GM19328 (cell line): ENCODE measurements at regions not wholly inside any gene's neighbourhood (a gene's known extent, or its start where the extent isn't known, plus 50 kb on each side); places are given as distances from the start of the nearest gene placed in this dataset.
A peak's percentile ranks its signal among the peaks of the same experiment; 100 is the strongest.

ENCODE experiments used
- ATAC-seq: cut with Tn5 transposase; IDR thresholded peaks from one replicate; pipeline ENCODE4 v1.9.1; 2021; ENCODE audit warnings: mild to moderate bottlenecking, moderate library complexity; ENCODE audit not compliant: unreplicated experiment

- no peak for ATAC-seq
Measured at GRCh38 chr2:17306706-17307105, 211.5 kb downstream of the RAD51AP2 start.

- ATAC-seq: no peak
Measured at GRCh38 chr2:17306219-17306618, 212.0 kb downstream of the RAD51AP2 start.

DNA sequence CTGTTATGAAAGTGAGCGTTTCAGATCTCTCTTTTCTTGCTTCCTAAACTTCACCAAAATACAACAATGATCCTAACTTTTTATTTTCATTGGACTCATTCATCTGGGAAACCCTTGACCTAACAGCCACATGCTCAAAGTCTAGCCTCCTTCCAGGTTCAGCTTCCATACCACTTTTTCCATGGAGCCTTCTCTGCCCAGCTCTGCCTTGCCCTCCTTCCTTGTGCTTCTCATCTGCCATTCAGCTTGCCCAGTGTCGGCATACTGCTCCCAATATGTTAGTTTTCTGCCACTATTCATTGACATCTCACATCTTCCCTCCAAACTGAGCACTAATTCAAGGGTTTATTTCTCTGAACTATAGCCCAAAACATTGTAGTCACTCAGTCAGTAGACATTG is 214.7 kb downstream of the RAD51AP2 start:
- ATAC-seq: no peak

DNA sequence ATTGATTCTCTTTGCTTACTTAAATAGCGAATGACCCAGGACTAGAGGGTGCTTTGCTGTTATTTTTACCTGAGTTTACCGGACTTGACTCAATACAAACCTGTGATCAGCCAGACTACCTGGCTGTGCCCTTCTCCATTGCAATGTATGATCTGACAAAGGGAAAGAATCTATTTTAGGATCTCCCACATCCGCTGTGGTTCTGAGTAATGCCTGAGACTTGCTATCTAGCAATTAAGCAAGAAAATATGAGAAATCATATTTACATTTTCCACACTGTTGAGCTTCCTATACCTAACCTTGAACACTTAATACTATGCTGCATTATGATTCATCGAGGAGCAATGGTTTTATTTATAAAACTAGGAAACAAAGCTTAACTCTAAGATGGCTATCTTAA is 215.2 kb downstream of the RAD51AP2 start:
- no peak for ATAC-seq

GRCh38 chr2:17302281-17302680 is 216.0 kb downstream of the RAD51AP2 start:
- ATAC-seq: no peak

DNA sequence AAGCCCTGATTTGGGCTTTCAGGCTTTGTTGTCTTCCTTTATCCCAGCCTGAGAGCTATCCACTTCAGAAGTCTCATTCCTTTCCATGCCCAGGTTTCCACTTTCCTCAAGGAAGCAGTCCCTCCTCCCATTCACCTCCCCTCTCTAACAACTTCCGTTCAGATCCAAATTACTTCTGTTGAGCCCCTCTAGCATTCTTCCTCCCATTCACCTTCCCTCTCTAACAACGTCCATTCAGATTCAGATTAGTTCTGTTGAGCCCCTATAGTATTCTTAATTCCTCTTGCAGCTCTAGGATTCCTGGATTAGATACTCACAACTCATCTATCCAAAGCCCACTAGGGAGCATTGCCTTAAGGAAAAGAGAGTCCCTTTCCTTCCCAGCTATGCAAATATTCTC is 216.8 kb downstream of the RAD51AP2 start:
- ATAC-seq: no peak

- no peak for ATAC-seq
Measured at GRCh38 chr2:17299891-17300540, 218.2 kb downstream of the RAD51AP2 start.

DNA sequence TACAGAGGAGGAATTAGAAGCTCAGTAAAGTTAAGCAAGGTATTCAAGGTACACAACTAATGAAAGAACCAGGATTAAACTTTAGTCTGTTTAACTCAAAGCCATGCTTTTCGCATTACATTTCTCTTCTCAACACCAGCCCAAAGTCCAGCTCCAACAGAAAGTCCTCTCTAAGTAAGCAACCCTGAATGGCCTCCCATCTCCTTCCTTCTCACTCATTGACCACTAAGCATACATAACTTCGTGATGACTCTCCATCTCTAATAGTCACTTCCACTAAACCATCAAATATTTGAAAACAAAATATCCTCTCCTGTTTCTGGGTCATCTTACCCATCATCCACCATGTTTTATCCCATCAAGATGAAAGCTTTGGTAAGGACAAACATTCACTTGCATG is 219.8 kb downstream of the RAD51AP2 start:
- ATAC-seq: no peak

GRCh38 chr2:17296686-17297085 is 221.6 kb downstream of the RAD51AP2 start:
- no peak for ATAC-seq

DNA sequence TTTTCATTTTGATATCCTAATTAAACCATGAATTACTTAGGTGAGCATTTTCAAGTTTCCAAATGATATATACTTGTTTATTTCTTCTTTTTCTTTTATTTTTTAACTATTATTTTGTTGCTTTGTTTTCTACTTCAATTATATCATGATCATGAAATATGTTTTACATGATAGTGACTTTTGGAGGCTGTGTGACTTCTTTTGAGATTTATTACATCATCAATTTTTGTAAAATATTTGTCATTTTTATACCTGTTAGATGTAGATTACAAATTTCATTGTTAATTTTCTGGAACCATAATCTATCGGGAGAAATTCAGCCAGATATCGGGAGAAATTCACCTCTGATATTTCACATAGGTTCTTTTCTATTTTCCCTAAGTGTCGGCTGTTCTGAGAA is 228.6 kb downstream of the RAD51AP2 start:
- ATAC-seq: no peak

DNA sequence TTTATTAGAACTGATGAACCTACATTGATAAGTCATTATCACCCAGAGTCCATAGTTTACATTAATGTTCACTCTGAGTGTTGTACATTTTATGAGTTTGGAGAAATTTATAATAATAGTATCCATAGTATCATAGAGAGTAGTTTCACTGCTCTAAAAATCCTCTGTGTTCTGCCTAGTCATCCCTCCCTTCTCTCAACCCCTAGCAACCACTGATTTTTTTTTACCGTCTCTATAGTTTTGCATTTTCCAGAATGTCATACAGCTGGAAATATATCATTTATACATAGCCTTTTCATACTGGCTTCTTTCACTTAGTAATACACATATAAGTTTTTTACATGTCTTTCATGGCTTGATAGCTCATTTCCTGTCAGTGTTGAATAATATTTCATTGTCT is 231.1 kb downstream of the RAD51AP2 start:
- ATAC-seq: no peak

DNA sequence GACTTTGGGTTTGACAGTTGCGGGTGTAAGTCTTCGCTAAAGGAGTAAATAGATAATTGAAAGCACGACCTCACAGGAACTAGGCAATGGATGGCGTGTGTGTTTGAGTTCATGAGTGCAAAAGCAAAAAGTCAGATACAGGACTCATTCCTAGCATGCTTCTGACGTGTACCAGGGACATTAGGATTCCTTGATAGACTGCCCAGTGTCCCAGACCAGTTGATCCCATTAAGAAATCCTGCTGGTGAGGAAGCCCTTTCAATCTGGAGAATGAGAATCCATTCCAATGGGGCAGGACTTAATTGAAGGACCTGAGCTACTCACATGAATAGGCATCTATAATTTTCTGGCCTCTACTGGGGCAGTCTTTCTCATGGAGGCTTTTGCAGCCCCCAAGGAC is 235.4 kb downstream of the RAD51AP2 start:
- ATAC-seq: no peak

DNA sequence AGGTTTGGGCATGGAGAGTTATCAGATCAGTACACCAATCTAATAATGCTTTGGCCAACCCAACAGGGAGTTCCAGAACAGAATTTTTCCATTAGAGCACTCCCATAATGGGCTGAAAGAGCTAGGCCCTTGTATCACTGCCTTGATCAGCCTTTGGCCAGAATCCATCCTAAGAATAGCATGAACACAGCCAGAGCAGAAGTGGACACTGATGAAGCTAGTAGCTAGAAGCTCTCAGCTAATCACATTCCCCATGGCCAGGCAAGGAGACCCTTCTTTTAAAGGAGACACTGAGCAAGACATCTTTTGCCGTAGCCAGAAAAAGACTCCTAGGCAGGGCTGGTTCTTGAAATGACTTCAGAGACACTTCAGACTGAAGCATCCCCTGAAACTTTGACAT is 236.0 kb downstream of the RAD51AP2 start:
- no peak for ATAC-seq

GRCh38 chr2:17276220-17276619 is 242.0 kb downstream of the RAD51AP2 start:
- no peak for ATAC-seq

GRCh38 chr2:17272652-17273525 is 245.4 kb downstream of the RAD51AP2 start:
- peak; percentile 61 for ATAC-seq

GRCh38 chr2:17272170-17272569 is 246.1 kb downstream of the RAD51AP2 start:
- no peak for ATAC-seq

- ATAC-seq: no peak
Measured at GRCh38 chr2:17271416-17271815, 246.8 kb downstream of the RAD51AP2 start.

DNA sequence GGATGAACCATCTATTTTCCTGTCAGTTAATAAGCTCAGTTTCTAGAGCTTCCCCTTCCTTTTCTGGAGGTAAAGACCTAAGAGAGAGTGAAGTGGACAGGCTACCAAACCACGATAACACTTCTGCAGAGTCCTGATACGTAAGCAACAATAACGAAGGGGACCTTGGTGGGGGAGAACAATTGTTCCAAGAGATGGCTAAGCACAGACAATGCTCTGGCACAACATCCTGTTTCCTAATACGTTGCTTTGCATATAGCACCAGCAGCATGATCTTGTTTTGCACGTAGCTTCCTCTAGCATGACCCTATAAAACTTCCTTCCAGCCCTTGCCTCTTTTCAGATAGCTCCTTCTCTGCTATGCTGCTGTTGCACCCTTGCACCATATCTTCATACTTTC is 247.3 kb downstream of the RAD51AP2 start:
- ATAC-seq: peak; percentile 59

DNA sequence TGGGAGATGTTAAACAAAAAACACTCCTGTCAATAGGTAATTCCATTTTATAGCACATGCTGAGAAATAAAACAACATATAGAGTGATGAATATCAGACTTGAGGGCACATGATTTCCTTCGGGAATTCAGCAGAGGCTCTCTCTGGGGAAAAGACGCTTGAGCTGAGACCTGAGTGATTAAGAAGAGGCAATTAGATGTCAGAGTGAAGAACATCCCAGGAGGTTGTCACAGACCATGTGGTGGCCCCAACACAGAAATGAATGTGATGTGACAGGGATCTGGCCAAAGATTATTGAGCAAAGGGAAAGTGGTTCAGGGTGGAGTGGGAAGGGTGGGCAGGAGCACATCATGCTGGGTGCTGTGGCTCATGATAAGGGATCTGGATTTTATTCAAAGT is 254.7 kb downstream of the RAD51AP2 start:
- no peak for ATAC-seq

DNA sequence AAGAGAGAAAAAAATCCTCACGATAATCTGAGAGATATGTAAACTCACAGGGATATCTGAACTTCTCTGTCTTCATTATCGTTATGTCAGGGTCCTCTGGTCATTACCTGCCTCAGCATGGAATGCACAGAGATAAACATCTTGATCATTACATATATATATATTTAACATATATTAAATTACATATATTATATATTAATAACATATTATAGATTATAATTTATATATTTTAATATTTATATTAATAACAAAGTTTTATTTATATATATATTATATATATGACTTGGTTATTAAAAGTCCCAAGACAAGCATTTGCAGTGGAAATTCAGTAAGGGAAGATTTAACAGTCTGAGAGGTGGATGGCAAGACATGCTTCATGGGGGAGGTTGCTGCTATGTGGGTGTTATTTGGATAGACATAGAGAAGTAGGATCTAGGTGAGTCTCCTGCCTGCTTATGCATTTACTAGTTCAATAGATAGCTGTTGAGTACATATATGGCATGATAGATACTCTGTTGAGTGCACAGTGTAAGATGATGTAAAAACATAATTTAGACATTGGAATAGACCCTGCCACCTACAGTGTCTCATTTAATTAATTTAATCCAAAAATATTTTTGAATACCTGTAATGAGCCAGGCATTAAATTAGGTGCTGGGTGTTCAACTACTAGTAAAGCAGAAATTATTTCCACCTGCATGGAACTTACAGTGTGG is 255.2 kb downstream of the RAD51AP2 start:
- ATAC-seq: no peak

DNA sequence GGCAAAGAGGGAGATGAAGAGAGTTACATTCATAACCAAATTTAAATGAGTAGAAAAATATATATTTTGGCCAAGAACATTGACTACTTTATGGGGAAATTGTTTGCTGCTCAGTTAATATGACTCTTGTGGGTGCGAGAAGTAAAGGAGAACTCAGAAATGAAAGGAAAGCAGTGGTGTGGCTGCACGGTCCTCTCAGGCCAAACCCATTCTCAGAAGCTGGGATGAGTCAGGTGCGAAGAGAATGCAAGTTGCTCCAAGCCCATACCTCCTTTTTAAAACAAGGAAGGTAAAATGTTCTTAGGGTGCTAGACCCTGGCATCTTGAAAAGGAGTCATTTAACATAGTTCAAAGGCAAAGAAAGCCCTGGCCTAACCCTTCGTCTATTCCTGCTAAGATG is 258.6 kb downstream of the RAD51AP2 start:
- ATAC-seq: no peak

DNA sequence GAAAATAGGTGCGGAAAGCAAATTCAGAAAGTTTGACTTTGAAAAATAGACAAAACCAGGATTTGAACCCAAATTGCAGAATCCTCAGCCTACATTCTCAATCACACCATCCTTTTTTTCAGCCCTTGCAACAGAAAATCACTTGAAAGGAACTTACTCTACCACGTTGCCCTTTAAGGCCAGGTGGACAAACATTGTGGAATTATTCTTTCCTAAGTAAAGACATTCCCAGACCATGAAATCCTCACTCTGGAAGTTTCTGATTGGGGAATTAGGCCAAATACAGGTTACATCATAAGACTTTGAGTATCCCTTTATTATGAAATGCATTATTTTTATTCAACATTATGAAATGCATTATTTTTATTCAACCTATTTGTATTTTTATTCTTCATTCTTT is 259.4 kb downstream of the RAD51AP2 start:
- no peak for ATAC-seq
